ENCODE measurements at regions not wholly inside any gene's neighbourhood (a gene's known extent, or its start where the extent isn't known, plus 50 kb on each side); places are given as distances from the start of the nearest gene placed in this dataset.

GRCh38 chr4:186957952-186958555, 234.4 kb upstream of the FAT1 start:
- H3K27me3 Mint-ChIP-seq (ENCODE audit: low read depth): peaks cover 1% of the 10 kb centered on the region; the same call in 1 of the 2 replicates
- no peak overlapping the region for H4K5ac ChIP-seq (ENCODE audit: insufficient read length, low read depth, low read length)
- peaks cover 3% of the 10 kb centered on the region in 2 experiments; a peak in 1 of 4 replicates for H3K4me1 Mint-ChIP-seq
- no peak overlapping the region for H3K23ac ChIP-seq (ENCODE audit: insufficient read length, low read depth, low read length)
- no peaks in the 10 kb centered on the region for H3K9me3 Mint-ChIP-seq
- H2BK120ac ChIP-seq (ENCODE audit: low read depth, low read length, poor library complexity, severe bottlenecking): no peak overlapping the region
- no peak for DNase-seq
- no CpG with 5 or more reads among the region's 3 CpGs for WGBS (ENCODE audit: extremely low coverage, insufficient read length, low lambda C conversion rate)
- no peak overlapping the region for H2BK20ac ChIP-seq (ENCODE audit: low read depth, low read length, poor library complexity, severe bottlenecking)
- H3K4me2 ChIP-seq (ENCODE audit: insufficient read depth, insufficient read length, low read length): no peak overlapping the region
- H3K79me2 ChIP-seq (ENCODE audit: insufficient read depth, low read length): no peaks in the 10 kb centered on the region
- no peak overlapping the region for H2BK15ac ChIP-seq (ENCODE audit: low read depth, low read length)
- H3K27me3 ChIP-seq (ENCODE audit: insufficient read depth, low read length): no peaks in the 10 kb centered on the region
- no peaks in the 10 kb centered on the region for H3K9me3 ChIP-seq (ENCODE audit: control insufficient read depth, low read depth, low read length)
- H3K4ac ChIP-seq (ENCODE audit: low read depth, low read length): no peak overlapping the region
- H3K23me2 ChIP-seq (ENCODE audit: insufficient read length, low read depth, low read length, poor library complexity, severe bottlenecking): no peaks in the 10 kb centered on the region
- H3K9ac ChIP-seq (ENCODE audit: extremely low read depth, insufficient read length, low read length): no peak overlapping the region
- H2AFZ ChIP-seq (ENCODE audit: low read length): no peak overlapping the region
- no peak overlapping the region for H4K8ac ChIP-seq (replicated peaks; ENCODE audit: insufficient read length, low read depth, low read length)
- H2BK12ac ChIP-seq (ENCODE audit: insufficient read length, low read depth, low read length): no peak overlapping the region
- no peak overlapping the region for H3K4me3 Mint-ChIP-seq
- H3K79me1 ChIP-seq (ENCODE audit: insufficient read depth, low read depth, low read length, poor library complexity, severe bottlenecking): no peaks in the 10 kb centered on the region
- TF ChIP-seq, protein P1, sequence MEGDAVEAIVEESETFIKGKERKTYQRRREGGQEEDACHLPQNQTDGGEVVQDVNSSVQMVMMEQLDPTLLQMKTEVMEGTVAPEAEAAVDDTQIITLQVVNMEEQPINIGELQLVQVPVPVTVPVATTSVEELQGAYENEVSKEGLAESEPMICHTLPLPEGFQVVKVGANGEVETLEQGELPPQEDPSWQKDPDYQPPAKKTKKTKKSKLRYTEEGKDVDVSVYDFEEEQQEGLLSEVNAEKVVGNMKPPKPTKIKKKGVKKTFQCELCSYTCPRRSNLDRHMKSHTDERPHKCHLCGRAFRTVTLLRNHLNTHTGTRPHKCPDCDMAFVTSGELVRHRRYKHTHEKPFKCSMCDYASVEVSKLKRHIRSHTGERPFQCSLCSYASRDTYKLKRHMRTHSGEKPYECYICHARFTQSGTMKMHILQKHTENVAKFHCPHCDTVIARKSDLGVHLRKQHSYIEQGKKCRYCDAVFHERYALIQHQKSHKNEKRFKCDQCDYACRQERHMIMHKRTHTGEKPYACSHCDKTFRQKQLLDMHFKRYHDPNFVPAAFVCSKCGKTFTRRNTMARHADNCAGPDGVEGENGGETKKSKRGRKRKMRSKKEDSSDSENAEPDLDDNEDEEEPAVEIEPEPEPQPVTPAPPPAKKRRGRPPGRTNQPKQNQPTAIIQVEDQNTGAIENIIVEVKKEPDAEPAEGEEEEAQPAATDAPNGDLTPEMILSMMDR (conservative IDR thresholded peaks at IDR 0.05): no peak
- H3K36me3 Mint-ChIP-seq (ENCODE audit: insufficient read depth in 1 of 3, low read depth in 3 of 3): no peaks in the 10 kb centered on the region; a peak in 1 of 7 replicates
- no peak overlapping the region for H3T11ph ChIP-seq (ENCODE audit: low read length)
- H3K56ac ChIP-seq (ENCODE audit: insufficient read length, low read depth, low read length): no peak overlapping the region
- no peaks in the 10 kb centered on the region for H3K4me1 ChIP-seq (ENCODE audit: insufficient read depth, low read length)
- no peak overlapping the region for H2BK5ac ChIP-seq (ENCODE audit: insufficient read length, low read length)
- 0 out of 7 replicates have a peak overlapping the region, but pooled peaks of 1 of the 3 experiments have one; percentile 3 for H3K27ac Mint-ChIP-seq
- H3K14ac ChIP-seq (ENCODE audit: insufficient read depth, low read length): no peak overlapping the region
- no peak overlapping the region for H4K91ac ChIP-seq (ENCODE audit: insufficient read length, low read depth, low read length)
- H3K18ac ChIP-seq (ENCODE audit: insufficient read length, low read depth, low read length): no peak overlapping the region
- no peak overlapping the region for H2AK5ac ChIP-seq (ENCODE audit: insufficient read length, low read length)
- no peaks in the 10 kb centered on the region for H4K20me1 ChIP-seq (ENCODE audit: control insufficient read depth, insufficient read depth, insufficient read length)
- no peak overlapping the region for H3K27ac ChIP-seq (ENCODE audit: insufficient read length, low read depth, low read length)
